Dermis microvascular lymphatic vessel endothelial cell (primary cell): ENCODE measurements at regions not wholly inside any gene's neighbourhood (a gene's known extent, or its start where the extent isn't known, plus 50 kb on each side); places are given as distances from the start of the nearest gene placed in this dataset.

ENCODE experiments used
- DNase-seq, 2 donors: peaks; one replicate each; pipeline versions ENCODE4 v3.0.0 to v3.0.0-alpha.2; 2010; ENCODE audit warnings: low read depth in 2 of 2

- DNase-seq = no peak
Observed at GRCh38 chr2:5041501-5041900, 650.7 kb upstream of the SOX11 start.

GRCh38 chr2:5042666-5043440, 649.3 kb upstream of the SOX11 start:
- DNase-seq = no peak

- no peak for DNase-seq
Observed at GRCh38 chr2:5051300-5051699, 640.9 kb upstream of the SOX11 start.

- DNase-seq = no peak
Observed at GRCh38 chr2:5052905-5053304, 639.3 kb upstream of the SOX11 start.

GRCh38 chr2:5057891-5058351, 634.3 kb upstream of the SOX11 start:
- DNase-seq = no peak

GRCh38 chr2:5060956-5061355, 631.2 kb upstream of the SOX11 start:
- no peak for DNase-seq

- DNase-seq = no peak
Observed at GRCh38 chr2:5064687-5065086, 627.5 kb upstream of the SOX11 start.

- DNase-seq = no peak
Observed at GRCh38 chr2:5067816-5068215, 624.4 kb upstream of the SOX11 start.

- DNase-seq = no peak
Observed at GRCh38 chr2:5070257-5070656, 621.9 kb upstream of the SOX11 start.

GRCh38 chr2:5074733-5075132, 617.5 kb upstream of the SOX11 start:
- DNase-seq = no peak

GRCh38 chr2:5076599-5076998, 615.6 kb upstream of the SOX11 start:
- no peak for DNase-seq

- DNase-seq = no peak
Observed at GRCh38 chr2:5077479-5078089, 614.6 kb upstream of the SOX11 start.

GRCh38 chr2:5083402-5083801, 608.8 kb upstream of the SOX11 start:
- no peak for DNase-seq

- DNase-seq = no peak
Observed at GRCh38 chr2:5089409-5089808, 602.8 kb upstream of the SOX11 start.

- DNase-seq = no peak
Observed at GRCh38 chr2:5093056-5093455, 599.1 kb upstream of the SOX11 start.

- no peak for DNase-seq
Observed at GRCh38 chr2:5093518-5093917, 598.7 kb upstream of the SOX11 start.

GRCh38 chr2:5094192-5094591, 598.0 kb upstream of the SOX11 start:
- DNase-seq = no peak

- DNase-seq = no peak
Observed at GRCh38 chr2:5098286-5098685, 593.9 kb upstream of the SOX11 start.

- DNase-seq = no peak
Observed at GRCh38 chr2:5102823-5103222, 589.4 kb upstream of the SOX11 start.

- no peak for DNase-seq
Observed at GRCh38 chr2:5111581-5111980, 580.6 kb upstream of the SOX11 start.

- no peak for DNase-seq
Observed at GRCh38 chr2:5119046-5119445, 573.1 kb upstream of the SOX11 start.

GRCh38 chr2:5121121-5121520, 571.1 kb upstream of the SOX11 start:
- no peak for DNase-seq

- DNase-seq = no peak
Observed at GRCh38 chr2:5121642-5122041, 570.5 kb upstream of the SOX11 start.
